Aorta (tissue), 5 donors: ENCODE measurements at regions not wholly inside any gene's neighbourhood (a gene's known extent, or its start where the extent isn't known, plus 50 kb on each side); places are given as distances from the start of the nearest gene placed in this dataset.
A peak's percentile ranks its signal among the peaks of the same experiment; 100 is the strongest.

ENCODE experiments used
- ATAC-seq: fragments of 200-7000 bp; cut with Tn5 transposase; one replicate; pipeline ENCODE4 v1.9.1; 2022; ENCODE audit warnings: moderate library complexity; ENCODE audit not compliant: low FRiP score
- DNase-seq, 2 donors: peaks; one replicate each; pipeline ENCODE4 v3.0.0-alpha.2; 2020
- H3K27ac ChIP-seq, 2 donors: one replicate each; pipeline ENCODE4 v1.5.1; 2013; ENCODE audit warnings: low read length in 2 of 2, mild to moderate bottlenecking in 2 of 2, moderate library complexity in 2 of 2, control low read depth in 1 of 2, inconsistent platforms in 1 of 2, low read depth in 1 of 2
- H3K27me3 ChIP-seq, 2 donors: one replicate each; pipeline ENCODE4 v1.6.1; 2013; ENCODE audit warnings: control low read depth in 1 of 2, low read length in 1 of 2, mild to moderate bottlenecking in 1 of 2, moderate library complexity in 1 of 2; ENCODE audit not compliant: insufficient read depth in 2 of 2, control insufficient read depth in 1 of 2
- H3K36me3 ChIP-seq, 2 donors: one replicate each; pipeline ENCODE4 v1.6.1; 2013; ENCODE audit warnings: control low read depth in 1 of 2, low read length in 1 of 2, mild to moderate bottlenecking in 1 of 2; ENCODE audit not compliant: insufficient read depth in 2 of 2, control insufficient read depth in 1 of 2
- H3K4me1 ChIP-seq, 2 donors: one replicate each; pipeline ENCODE4 v1.6.1; 2013; ENCODE audit warnings: low read length in 2 of 2, control low read depth in 1 of 2, mild to moderate bottlenecking in 1 of 2, moderate library complexity in 1 of 2; ENCODE audit not compliant: insufficient read depth in 2 of 2, control insufficient read depth in 1 of 2
- H3K4me3 ChIP-seq, 2 donors: one replicate each; pipeline ENCODE4 v1.5.1; 2013; ENCODE audit warnings: low read length in 2 of 2, control low read depth in 1 of 2, mild to moderate bottlenecking in 1 of 2
- H3K9me3 ChIP-seq: one replicate; pipeline ENCODE4 v1.6.1; 2013; ENCODE audit warnings: mild to moderate bottlenecking, low read length; ENCODE audit not compliant: control insufficient read depth
- WGBS, 2 donors: extraction: QIAGEN DNeasy Blood & Tissue Kit; methylation state at CpG; one replicate each; pipeline ENCODE4 v1.1.7; 2013; 5-methylcytosine and 5-hydroxymethylcytosine counted together
- intact Hi-C, 2 donors: fragments of 100-400 bp; cut with DNase I; formaldehyde crosslinking; loops; one replicate each; pipeline versions ENCODE4 v1.14.2 to v1.15.0; 2022
- donor health status: healthy with polysubstance abuse.
- donor health status: Bipolar disorder and iron deficiency.
- donor health status: DM: no; HTN: no; CAD: no.
- donor health status: DM: no; HTN: no; CAD: no.
- donor health status: DM: yes; HTN: yes; CAD: no.

DNA sequence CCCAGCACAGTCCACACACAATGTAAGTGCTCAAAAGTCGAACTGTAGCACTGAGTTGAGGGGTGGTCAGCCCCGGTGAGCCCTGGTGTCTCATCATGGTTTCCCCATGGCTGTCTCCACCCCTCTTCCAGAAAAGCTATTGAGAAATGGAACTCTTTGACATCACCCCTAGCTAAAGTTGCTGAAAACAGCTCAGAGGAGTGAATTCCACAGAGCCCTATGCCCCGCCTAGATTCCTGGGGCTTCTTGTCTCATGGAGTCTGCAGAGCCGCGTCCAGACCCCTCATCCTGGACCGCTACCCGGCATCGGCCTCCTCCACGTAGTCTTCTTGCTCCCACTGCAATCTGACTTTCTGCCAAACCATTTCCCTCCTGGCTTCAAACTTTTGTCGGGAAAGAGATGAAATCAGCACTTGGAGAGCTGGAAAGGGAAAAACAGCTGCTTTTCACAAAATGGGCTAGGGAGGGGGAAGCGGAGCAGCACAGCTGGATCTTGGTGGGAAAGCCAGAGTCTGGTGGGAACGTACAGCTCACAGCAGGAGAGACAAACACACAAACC lies 132.2 kb downstream of the SNX5 start:
- 5 to 7% methylated on average over 12 of the region's 12 CpGs for WGBS, 2 donors

DNA sequence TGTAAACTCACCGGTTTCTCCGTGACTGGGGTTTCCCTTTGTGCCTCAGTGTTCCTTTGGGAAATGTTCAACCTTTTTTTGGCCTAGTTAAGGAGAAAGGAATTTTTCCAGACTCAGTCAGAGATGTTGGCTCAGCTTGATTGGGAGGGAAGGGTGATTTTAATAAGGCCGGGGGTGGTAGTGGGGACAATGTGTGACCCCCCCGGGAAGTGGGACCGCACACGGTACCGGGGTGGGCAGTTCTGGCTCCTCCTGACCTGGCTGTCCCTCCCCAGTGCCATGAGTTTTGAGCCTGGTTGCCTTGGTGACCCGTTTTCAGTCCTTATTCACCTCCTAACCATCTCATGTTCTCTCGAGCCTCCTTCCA lies 132.7 kb downstream of the SNX5 start:
- WGBS, 2 donors = 3 to 8% methylated on average over 9 of the region's 9 CpGs
- Histone ChIP-seq H3K4me1 (peaks cover 0 to 1% of the 10 kb centered on the region in 2 donors), H3K36me3 (no peaks in the 10 kb centered on the region), H3K27me3 (no peaks in the 10 kb centered on the region), H3K9me3 (no peaks in the 10 kb centered on the region), H3K4me3 (no peak overlapping the region), H3K27ac (peak overlapping the region; percentile 18 to 57)
- peak; percentile 55 for ATAC-seq
- intact Hi-C loops = loop anchor here in 1 of 2 donors (5.0 kb wide), 2 partner anchors 39 to 154 kb away; partner anchors contain the start of gene RRBP1
- peak in 1 of 2 donors; percentile 59 for DNase-seq

More for the DNA sequence above, 132.2 kb downstream of the SNX5 start:
- Histone ChIP-seq H3K9me3 (no peaks in the 10 kb centered on the region), H3K4me1 (peaks cover 0 to 1% of the 10 kb centered on the region in 2 donors), H3K27ac (peak overlapping the region; percentile 18 to 75), H3K27me3 (no peaks in the 10 kb centered on the region), H3K36me3 (no peaks in the 10 kb centered on the region), H3K4me3 (no peak overlapping the region)
- peak; percentile 84 for ATAC-seq
- DNase-seq = peak; percentile 87 to 90
- intact Hi-C loops = loop anchor here in 1 of 2 donors (5.0 kb wide), 2 partner anchors 39 to 154 kb away; partner anchors contain the start of gene RRBP1

DNA sequence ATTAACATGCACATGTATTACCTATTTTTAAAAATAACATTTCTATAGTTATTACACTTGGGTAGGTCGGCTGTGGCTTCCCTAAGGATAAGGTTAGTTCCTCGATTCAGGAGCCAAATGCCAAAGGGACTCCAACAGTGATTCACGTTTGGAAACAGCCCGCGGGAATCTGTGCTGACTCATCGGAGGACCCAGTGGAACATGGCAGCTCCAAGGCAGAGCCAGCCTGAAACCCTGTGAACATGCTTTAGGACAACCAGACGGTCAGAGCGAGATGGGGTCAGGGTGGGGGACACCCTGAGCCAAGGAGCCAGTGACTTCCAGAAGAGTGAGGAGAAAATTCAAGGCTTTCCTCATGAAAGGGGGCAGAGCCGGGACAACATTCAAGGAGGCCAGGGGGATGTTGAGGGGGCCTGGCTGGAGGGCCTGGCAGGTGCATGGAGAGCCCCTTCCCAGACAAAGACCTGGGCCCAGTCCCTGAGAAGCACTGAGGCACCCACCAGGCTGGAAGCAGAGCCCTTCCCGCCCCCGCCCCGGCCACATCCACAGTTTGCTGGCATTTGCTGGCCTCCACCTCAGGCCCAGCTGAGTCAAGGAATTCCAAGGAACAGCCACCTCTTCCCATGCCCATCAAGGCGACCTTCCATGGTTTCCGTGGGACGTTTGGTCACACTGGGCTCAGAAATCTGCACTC lies 133.2 kb downstream of the SNX5 start:
- DNase-seq (peak; percentile 85 to 92), ATAC-seq (peak; percentile 63)
- H3K4me3 ChIP-seq = no peak overlapping the region
- peak overlapping the region in 1 of 2 donors; percentile 57 for H3K27ac ChIP-seq
- H3K27me3 ChIP-seq = no peaks in the 10 kb centered on the region
- no peaks in the 10 kb centered on the region for H3K9me3 ChIP-seq
- intact Hi-C loops = loop anchor here in 1 of 2 donors (5.0 kb wide), 2 partner anchors 38 to 153 kb away; partner anchors contain the start of gene RRBP1
- H3K36me3 ChIP-seq = no peaks in the 10 kb centered on the region
- WGBS, 2 donors = 19 to 28% methylated on average over 15 of the region's 15 CpGs
- peaks cover 0 to 1% of the 10 kb centered on the region in 2 donors for H3K4me1 ChIP-seq

DNA sequence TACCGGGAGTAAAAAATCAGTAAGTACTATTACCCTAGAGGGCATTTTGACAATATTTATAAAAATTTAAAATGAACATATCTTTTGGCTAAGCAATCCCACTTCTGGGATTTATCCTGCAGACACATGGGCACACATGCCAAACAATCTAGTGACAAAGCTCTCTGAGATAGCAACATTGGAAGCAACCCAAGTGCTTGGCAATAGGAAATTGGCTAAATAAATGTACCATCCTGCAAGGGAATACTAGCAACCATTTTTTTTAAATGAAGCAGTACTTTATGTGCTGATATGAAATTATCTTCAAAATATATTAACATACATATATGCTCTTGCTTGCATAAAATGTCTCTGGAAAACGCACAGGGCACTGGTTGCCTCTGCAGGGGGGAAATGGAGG lies 133.8 kb downstream of the SNX5 start:
- WGBS, 2 donors = 9 to 13% methylated on average over 2 of the region's 2 CpGs
- intact Hi-C loops = loop anchor here in 1 of 2 donors (5.0 kb wide), 2 partner anchors 38 to 153 kb away; partner anchors contain the start of gene RRBP1
- no peak for ATAC-seq
- Histone ChIP-seq H3K27me3 (no peaks in the 10 kb centered on the region), H3K9me3 (no peaks in the 10 kb centered on the region), H3K4me1 (peaks cover 0 to 1% of the 10 kb centered on the region in 2 donors), H3K4me3 (no peak overlapping the region), H3K27ac (no peak overlapping the region), H3K36me3 (no peaks in the 10 kb centered on the region)
- DNase-seq = no peak

DNA sequence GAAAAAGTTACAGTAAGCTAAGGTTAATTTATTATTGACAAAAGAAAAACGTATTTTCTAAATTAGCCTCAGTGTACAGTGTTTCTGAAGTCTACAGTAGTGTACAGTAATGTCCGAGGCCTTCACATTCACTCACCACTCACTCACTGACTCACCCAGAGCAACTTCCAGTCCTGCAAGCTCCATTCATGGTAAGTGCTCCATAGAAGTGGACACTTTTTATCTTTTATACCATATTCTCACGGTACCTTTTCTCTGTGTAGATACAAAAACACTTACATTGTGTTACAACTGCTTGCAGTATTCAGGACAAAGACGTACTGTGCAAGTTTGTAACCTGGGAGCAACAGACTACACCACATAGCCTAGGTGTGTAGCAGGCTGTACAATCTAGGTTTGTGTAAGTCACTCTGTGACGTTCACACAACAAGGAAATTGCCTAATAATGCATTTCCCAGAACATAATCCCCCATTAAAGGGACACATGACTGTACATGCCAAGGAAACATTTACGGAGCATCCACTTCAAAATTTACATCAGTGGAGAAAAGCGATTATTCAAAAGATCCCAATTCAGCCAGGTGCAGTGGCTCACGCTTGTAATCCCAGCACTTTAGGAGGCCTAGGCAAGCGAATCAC lies 133.4 kb downstream of the BANF2 start:
- WGBS, 2 donors = 94 to 95% methylated on average over 9 of the region's 9 CpGs
- intact Hi-C loops = no loop called here
- no peak overlapping the region for H3K4me3 ChIP-seq
- no peaks in the 10 kb centered on the region for H3K27me3 ChIP-seq
- H3K4me1 ChIP-seq = peaks cover 0 to 1% of the 10 kb centered on the region in 2 donors
- no peak overlapping the region for H3K27ac ChIP-seq
- no peaks in the 10 kb centered on the region for H3K36me3 ChIP-seq
- DNase-seq = no peak
- H3K9me3 ChIP-seq = no peaks in the 10 kb centered on the region
- ATAC-seq = no peak

DNA sequence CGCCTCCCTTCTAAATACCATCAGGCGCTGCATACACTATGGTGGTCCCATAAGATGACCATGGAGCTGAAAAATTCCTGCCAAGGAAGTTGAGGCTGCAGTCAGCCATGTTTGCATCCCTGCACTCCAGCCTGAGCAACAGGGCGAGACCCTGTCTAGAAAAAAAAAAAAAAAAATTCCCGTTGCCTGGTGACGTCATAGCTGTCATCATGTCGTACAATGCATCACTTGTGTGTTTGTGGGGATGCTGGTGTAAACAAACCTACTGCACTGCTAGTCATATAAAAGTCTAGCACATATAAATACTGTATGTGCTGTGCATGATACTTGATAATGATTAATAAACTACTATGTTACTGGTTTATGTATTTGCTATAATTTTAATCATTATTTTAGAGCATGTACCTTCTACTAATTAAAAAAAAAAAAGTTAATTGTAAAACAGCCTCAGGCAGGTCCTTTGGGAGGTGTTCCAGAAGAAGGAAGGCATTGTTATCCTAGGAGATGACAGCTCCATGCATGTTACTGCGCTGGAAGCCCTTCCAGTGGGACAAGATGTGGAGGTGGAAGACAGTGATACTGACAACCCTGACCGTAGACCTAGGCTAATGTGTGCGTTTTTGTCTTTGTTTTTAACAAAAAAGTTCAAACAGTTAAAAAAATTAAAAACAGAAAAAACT lies 132.6 kb downstream of the BANF2 start:
- H3K4me1 ChIP-seq = peaks cover 0 to 1% of the 10 kb centered on the region in 2 donors
- H3K36me3 ChIP-seq = no peaks in the 10 kb centered on the region
- H3K27ac ChIP-seq = no peak overlapping the region
- no peaks in the 10 kb centered on the region for H3K9me3 ChIP-seq
- ATAC-seq (no peak), DNase-seq (no peak)
- no peaks in the 10 kb centered on the region for H3K27me3 ChIP-seq
- 82 to 90% methylated on average over 9 of the region's 9 CpGs for WGBS, 2 donors
- no peak overlapping the region for H3K4me3 ChIP-seq
- intact Hi-C loops = no loop called here

DNA sequence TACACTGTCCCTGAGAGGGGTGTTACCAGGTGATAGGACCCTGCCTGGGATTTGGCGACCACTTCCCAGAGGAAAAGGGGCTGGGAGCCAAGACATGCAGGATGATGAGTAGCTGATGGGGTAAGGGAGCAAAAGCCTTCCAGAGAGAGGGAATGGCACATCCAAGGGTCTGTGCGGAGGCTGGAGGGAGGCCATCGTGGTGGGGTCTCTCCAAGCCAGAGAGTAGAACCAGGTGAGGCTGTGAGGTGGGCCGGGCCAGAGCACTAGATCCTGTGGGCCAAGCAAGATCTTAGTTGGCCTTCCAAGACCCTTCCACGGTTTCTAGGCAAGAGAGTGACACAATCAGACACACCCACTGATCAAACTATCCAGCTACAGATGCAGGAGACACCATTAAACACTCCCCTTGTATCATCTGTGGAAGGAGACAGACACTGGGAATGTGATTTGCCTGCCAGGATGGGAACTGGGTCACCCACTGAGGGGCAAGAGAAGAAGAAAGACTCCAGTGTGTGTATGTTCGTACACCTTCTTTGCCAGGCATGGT lies 128.9 kb downstream of the BANF2 start:
- no peak overlapping the region for H3K4me3 ChIP-seq
- H3K36me3 ChIP-seq = no peaks in the 10 kb centered on the region
- H3K4me1 ChIP-seq = no peaks in the 10 kb centered on the region
- H3K27me3 ChIP-seq = no peaks in the 10 kb centered on the region
- no peak for ATAC-seq
- WGBS, 2 donors = 95 to 96% methylated on average over 6 of the region's 6 CpGs
- intact Hi-C loops = no loop called here
- H3K9me3 ChIP-seq = no peaks in the 10 kb centered on the region
- DNase-seq = no peak
- no peak overlapping the region for H3K27ac ChIP-seq

DNA sequence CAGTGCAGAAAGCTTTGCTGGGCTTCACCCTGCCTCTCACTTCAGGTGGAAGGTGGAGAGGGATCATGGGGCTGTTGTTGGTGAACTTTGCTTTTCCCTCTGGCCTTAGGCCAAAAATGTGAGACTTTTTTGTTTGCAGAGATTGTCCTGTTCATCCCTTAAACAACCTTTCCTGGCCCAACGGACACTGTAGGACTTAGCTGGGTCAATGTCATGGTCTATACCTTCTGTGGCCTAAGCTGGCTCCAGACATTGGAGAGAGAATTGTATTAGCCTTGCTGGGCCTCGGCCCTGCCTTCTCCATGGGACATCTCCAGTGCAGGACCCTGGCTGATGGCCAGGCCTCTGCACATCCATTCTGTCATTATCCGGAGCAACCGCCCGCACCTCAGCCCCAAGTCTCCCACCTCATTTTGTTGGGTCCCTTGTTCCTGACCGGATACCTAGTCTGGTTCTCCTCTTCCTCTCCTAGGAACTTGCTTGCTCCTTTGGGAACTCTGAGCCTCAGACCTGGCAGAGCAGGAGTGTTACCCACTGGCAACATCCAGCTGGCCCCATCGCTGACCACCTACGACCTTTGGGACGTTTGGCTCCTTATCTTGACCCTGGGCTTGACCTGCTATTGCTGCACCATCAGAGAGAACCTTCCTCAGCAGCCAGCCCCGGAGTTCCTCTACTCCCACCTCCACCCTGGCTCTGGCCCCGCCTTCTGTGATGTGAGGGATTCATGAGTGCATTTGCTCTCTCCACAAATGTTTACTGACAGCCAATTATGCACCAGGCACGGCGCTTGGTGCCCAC lies 128.2 kb downstream of the BANF2 start:
- no peaks in the 10 kb centered on the region for H3K27me3 ChIP-seq
- H3K27ac ChIP-seq = no peak overlapping the region
- H3K4me1 ChIP-seq = no peaks in the 10 kb centered on the region
- DNase-seq = no peak
- no peak for ATAC-seq
- WGBS, 2 donors = 91 to 95% methylated on average over 13 of the region's 13 CpGs
- no peaks in the 10 kb centered on the region for H3K36me3 ChIP-seq
- H3K4me3 ChIP-seq = no peak overlapping the region
- H3K9me3 ChIP-seq = no peaks in the 10 kb centered on the region
- intact Hi-C loops = no loop called here
